HepG2 (cell line): ENCODE measurements at regions not wholly inside any gene's neighbourhood (a gene's known extent, or its start where the extent isn't known, plus 50 kb on each side); places are given as distances from the start of the nearest gene placed in this dataset.

Experiments
- ETV6 ChIP-seq: sonication (generic); formaldehyde crosslinking; conservative IDR thresholded peaks from 2 replicates; pipeline ENCODE4 v1.4.0; 2020; ENCODE audit warnings: missing genetic modification reagents
- MED1 ChIP-seq: sonication (generic); formaldehyde crosslinking; IDR thresholded peaks from 2 replicates; pipeline ENCODE4 v1.4.0; 2020; ENCODE audit warnings: missing genetic modification reagents
- MLLT10 ChIP-seq: sonication (generic); formaldehyde crosslinking; IDR thresholded peaks from 2 replicates; pipeline ENCODE4 v1.4.0; 2020; ENCODE audit warnings: missing genetic modification reagents
- PHB2 ChIP-seq: fragments of 450-650 bp; IDR thresholded peaks from 2 replicates; pipeline ENCODE4 v1.6.1; 2018; ENCODE audit not compliant: partially characterized antibody
- RAD51 ChIP-seq: fragments of 450-650 bp; IDR thresholded peaks from 2 replicates; pipeline ENCODE4 v1.6.1; 2016; ENCODE audit warnings: borderline replicate concordance
- TBP ChIP-seq: sonication (generic); formaldehyde crosslinking; IDR thresholded peaks from 2 replicates; pipeline ENCODE4 v1.5.0; 2020; ENCODE audit warnings: missing genetic modification reagents
- ZFP36L2 ChIP-seq: sonication (generic); formaldehyde crosslinking; IDR thresholded peaks from 2 replicates; pipeline ENCODE4 v1.4.0; 2020; ENCODE audit warnings: missing genetic modification reagents
- ZNF225 ChIP-seq: sonication (generic); formaldehyde crosslinking; IDR thresholded peaks from 2 replicates; pipeline ENCODE4 v1.4.0; 2020; ENCODE audit warnings: mild to moderate bottlenecking, missing genetic modification reagents
- ZNF331 ChIP-seq: sonication (generic); formaldehyde crosslinking; IDR thresholded peaks from 2 replicates; pipeline ENCODE4 v1.4.0; 2020; ENCODE audit warnings: missing genetic modification reagents
- ZNF616 ChIP-seq: sonication (generic); formaldehyde crosslinking; IDR thresholded peaks from 2 replicates; pipeline ENCODE4 v1.5.0; 2020; ENCODE audit warnings: low read depth, mild to moderate bottlenecking, missing genetic modification reagents
- ZNF7 ChIP-seq: IDR thresholded peaks from 2 replicates; pipeline ENCODE4 v1.6.1; 2016; ENCODE audit warnings: missing biosample characterization, missing genetic modification reagents
- ZNF768 ChIP-seq: sonication (generic); formaldehyde crosslinking; IDR thresholded peaks from 2 replicates; pipeline ENCODE4 v1.4.0; 2020; ENCODE audit warnings: missing genetic modification reagents
- ZSCAN30 ChIP-seq: sonication (generic); formaldehyde crosslinking; IDR thresholded peaks from 2 replicates; pipeline ENCODE4 v1.5.0; 2020; ENCODE audit warnings: mild to moderate bottlenecking, missing genetic modification reagents
- TF ChIP-seq, protein P1 (sequence below): sonication (generic); formaldehyde crosslinking; IDR thresholded peaks from 2 replicates; pipeline ENCODE4 v1.4.0; 2020; ENCODE audit warnings: missing genetic modification reagents
- TF ChIP-seq, protein P2 (sequence below): fragments of 450-650 bp; IDR thresholded peaks from 2 replicates; pipeline ENCODE4 v1.6.1; 2016
- TF ChIP-seq, protein P3 (sequence below): sonication (generic); formaldehyde crosslinking; IDR thresholded peaks from 2 replicates; pipeline ENCODE4 v1.4.0; 2020; ENCODE audit warnings: missing genetic modification reagents
- TF ChIP-seq, protein P4 (sequence below): sonication (generic); formaldehyde crosslinking; IDR thresholded peaks from 2 replicates; pipeline ENCODE4 v1.4.0; 2020; ENCODE audit warnings: missing genetic modification reagents
- TF ChIP-seq, protein P5 (sequence below), 2 experiments: sonication (generic) in 1 of 2; formaldehyde crosslinking in 1 of 2; IDR thresholded peaks; 2 replicates each; pipeline versions ENCODE4 v1.5.1 to v1.6.1; 2011 to 2020; ENCODE audit warnings: borderline replicate concordance in 1 of 2, low read depth in 1 of 2, low read length in 1 of 2, mild to moderate bottlenecking in 1 of 2, missing genetic modification reagents in 1 of 2, moderate library complexity in 1 of 2
- TF ChIP-seq, protein P6 (sequence below), 2 experiments: fragments of 450-650 bp in 1 of 2; sonication (generic) in 1 of 2; formaldehyde crosslinking; IDR thresholded peaks; 2 replicates each; pipeline versions ENCODE4 v1.5.0 to v1.8.0; 2020 to 2022; ENCODE audit warnings: mild to moderate bottlenecking in 1 of 2, missing genetic modification reagents in 1 of 2

DNA sequence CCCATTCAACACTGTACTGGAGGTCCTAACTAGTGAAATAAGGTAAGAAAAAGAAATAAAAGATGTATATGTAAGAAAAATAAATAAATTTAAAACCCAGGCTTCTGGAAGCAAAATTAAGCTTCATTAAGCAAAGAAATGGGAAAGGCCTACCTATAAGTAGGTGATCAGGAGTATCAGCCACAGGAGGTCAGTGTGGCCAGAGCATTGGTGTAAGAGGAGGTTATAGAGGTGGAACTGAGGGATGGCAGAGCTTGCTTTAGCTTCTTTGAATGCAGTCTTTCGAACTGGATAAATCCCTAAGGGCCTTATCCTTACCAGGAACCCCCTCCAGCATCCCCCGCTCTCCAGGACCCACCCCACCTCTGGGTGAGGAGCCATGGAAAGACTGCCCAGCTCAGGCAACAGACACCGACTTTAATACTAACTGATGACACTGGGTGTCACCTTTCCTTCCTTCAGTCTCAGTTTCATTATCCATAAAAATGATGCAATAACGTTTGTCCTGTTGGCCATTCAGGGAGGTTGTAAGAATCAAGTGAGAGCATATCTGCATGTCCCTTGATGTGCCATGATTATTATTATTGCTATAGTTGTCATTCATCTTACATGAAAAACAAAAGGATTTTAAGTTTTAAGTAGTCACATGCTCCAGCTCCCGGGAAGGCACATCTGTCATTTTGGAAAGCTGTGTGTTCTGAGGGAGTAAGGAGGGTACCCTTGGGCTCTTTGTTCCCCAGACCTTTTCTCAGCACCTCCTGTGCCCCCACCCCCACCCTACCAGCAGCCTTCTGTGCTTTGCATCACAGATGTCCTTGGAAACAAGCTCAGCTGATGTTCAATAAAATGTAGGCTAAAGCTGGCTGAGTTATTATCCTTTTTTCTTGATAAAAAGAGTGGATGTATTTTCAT lies 50.8 kb upstream of the CTNNA1 start (continued):
- TF ChIP-seq, protein P1, sequence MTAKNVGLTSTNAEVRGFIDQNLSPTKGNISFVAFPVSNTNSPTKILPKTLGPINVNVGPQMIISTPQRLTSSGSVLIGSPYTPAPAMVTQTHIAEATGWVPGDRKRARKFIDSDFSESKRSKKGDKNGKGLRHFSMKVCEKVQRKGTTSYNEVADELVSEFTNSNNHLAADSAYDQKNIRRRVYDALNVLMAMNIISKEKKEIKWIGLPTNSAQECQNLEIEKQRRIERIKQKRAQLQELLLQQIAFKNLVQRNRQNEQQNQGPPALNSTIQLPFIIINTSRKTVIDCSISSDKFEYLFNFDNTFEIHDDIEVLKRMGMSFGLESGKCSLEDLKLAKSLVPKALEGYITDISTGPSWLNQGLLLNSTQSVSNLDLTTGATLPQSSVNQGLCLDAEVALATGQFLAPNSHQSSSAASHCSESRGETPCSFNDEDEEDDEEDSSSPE: no peak
- TF ChIP-seq ZNF616 (CRISPR knock-in tag): no peak
- no peak for TF ChIP-seq MLLT10 (CRISPR knock-in tag)
- TF ChIP-seq, protein P2, sequence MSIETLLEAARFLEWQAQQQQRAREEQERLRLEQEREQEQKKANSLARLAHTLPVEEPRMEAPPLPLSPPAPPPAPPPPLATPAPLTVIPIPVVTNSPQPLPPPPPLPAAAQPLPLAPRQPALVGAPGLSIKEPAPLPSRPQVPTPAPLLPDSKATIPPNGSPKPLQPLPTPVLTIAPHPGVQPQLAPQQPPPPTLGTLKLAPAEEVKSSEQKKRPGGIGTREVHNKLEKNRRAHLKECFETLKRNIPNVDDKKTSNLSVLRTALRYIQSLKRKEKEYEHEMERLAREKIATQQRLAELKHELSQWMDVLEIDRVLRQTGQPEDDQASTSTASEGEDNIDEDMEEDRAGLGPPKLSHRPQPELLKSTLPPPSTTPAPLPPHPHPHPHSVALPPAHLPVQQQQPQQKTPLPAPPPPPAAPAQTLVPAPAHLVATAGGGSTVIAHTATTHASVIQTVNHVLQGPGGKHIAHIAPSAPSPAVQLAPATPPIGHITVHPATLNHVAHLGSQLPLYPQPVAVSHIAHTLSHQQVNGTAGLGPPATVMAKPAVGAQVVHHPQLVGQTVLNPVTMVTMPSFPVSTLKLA: no peak
- TF ChIP-seq, protein P3, sequence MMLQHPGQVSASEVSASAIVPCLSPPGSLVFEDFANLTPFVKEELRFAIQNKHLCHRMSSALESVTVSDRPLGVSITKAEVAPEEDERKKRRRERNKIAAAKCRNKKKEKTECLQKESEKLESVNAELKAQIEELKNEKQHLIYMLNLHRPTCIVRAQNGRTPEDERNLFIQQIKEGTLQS (CRISPR knock-in tag): peak; percentile 49; the same call in 1 of the 2 replicates
- TF ChIP-seq, protein P4, sequence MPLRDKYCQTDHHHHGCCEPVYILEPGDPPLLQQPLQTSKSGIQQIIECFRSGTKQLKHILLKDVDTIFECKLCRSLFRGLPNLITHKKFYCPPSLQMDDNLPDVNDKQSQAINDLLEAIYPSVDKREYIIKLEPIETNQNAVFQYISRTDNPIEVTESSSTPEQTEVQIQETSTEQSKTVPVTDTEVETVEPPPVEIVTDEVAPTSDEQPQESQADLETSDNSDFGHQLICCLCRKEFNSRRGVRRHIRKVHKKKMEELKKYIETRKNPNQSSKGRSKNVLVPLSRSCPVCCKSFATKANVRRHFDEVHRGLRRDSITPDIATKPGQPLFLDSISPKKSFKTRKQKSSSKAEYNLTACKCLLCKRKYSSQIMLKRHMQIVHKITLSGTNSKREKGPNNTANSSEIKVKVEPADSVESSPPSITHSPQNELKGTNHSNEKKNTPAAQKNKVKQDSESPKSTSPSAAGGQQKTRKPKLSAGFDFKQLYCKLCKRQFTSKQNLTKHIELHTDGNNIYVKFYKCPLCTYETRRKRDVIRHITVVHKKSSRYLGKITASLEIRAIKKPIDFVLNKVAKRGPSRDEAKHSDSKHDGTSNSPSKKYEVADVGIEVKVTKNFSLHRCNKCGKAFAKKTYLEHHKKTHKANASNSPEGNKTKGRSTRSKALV (CRISPR knock-in tag): no peak
- no peak for TF ChIP-seq ZFP36L2 (CRISPR knock-in tag)
- TF ChIP-seq, protein P5, sequence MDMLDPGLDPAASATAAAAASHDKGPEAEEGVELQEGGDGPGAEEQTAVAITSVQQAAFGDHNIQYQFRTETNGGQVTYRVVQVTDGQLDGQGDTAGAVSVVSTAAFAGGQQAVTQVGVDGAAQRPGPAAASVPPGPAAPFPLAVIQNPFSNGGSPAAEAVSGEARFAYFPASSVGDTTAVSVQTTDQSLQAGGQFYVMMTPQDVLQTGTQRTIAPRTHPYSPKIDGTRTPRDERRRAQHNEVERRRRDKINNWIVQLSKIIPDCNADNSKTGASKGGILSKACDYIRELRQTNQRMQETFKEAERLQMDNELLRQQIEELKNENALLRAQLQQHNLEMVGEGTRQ (IDR thresholded peaks at IDR 0.05; ENCODE audit: low read depth, low read length): no peak
- TF ChIP-seq, protein P5 (CRISPR knock-in tag; IDR thresholded peaks at IDR 0.05; ENCODE audit: borderline replicate concordance): no peak
- TF ChIP-seq, protein P6, sequence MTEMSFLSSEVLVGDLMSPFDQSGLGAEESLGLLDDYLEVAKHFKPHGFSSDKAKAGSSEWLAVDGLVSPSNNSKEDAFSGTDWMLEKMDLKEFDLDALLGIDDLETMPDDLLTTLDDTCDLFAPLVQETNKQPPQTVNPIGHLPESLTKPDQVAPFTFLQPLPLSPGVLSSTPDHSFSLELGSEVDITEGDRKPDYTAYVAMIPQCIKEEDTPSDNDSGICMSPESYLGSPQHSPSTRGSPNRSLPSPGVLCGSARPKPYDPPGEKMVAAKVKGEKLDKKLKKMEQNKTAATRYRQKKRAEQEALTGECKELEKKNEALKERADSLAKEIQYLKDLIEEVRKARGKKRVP (CRISPR knock-in tag; IDR thresholded peaks at IDR 0.05): peak; percentile 80 to 93
- no peak for TF ChIP-seq ZSCAN30 (CRISPR knock-in tag)
- TF ChIP-seq ZNF768 (CRISPR knock-in tag): no peak
- TF ChIP-seq PHB2: no peak
- TF ChIP-seq ZNF331 (CRISPR knock-in tag): no peak
- TF ChIP-seq RAD51: no peak
- TF ChIP-seq TBP: no peak
- no peak for TF ChIP-seq ETV6 (CRISPR knock-in tag)
- TF ChIP-seq ZNF7 (CRISPR knock-in tag): no peak
- TF ChIP-seq MED1: no peak
- no peak for TF ChIP-seq ZNF225
